Peyer's patch (tissue), 4 donors: ENCODE measurements at regions not wholly inside any gene's neighbourhood (a gene's known extent, or its start where the extent isn't known, plus 50 kb on each side); places are given as distances from the start of the nearest gene placed in this dataset.

Experiments
- DNase-seq, 3 donors: peaks; one replicate each; pipeline ENCODE4 v3.0.0-alpha.2; 2017 to 2019
- H3K27ac ChIP-seq, 4 donors: fragments of 200-600 bp; sonication (generic); one replicate each; pipeline ENCODE4 v1.5.1; 2016 to 2019
- H3K27me3 ChIP-seq, 2 donors: fragments of 200-600 bp; sonication (generic); one replicate each; pipeline ENCODE4 v1.5.1; 2019
- H3K36me3 ChIP-seq, 3 donors: fragments of 200-600 bp; sonication (generic); one replicate each; pipeline ENCODE4 v1.5.1; 2016 to 2019
- H3K4me1 ChIP-seq, 4 donors: fragments of 200-600 bp; sonication (generic); one replicate each; pipeline ENCODE4 v1.5.1; 2016 to 2019
- H3K4me3 ChIP-seq, 4 donors: fragments of 200-600 bp; sonication (generic); 1 replicate in 3 of 4; 2 replicates in 1 of 4; pipeline ENCODE4 v1.5.1; 2016 to 2019; ENCODE audit warnings: mild to moderate bottlenecking in 1 of 4
- H3K9me3 ChIP-seq, 4 donors: fragments of 200-600 bp; sonication (generic); one replicate each; pipeline ENCODE4 v1.5.1; 2016 to 2019; ENCODE audit warnings: mild to moderate bottlenecking in 1 of 4
- POLR2A ChIP-seq, 2 donors: fragments of 450-650 bp; IDR thresholded peaks; one replicate each; pipeline ENCODE4 v1.5.1; 2017; ENCODE audit warnings: antibody characterized with exemption in 2 of 2, mild to moderate bottlenecking in 2 of 2, moderate library complexity in 2 of 2
- TF ChIP-seq, protein P1 (sequence below), 6 experiments: fragments of 450-650 bp in 4 of 6; fragments of 200-600 bp in 2 of 6; sonication (generic) in 1 of 6; IDR thresholded peaks; one replicate each; pipeline ENCODE4 v1.5.1; 2017 to 2019; ENCODE audit warnings: antibody characterized with exemption in 6 of 6, mild to moderate bottlenecking in 3 of 6, moderate library complexity in 1 of 6

DNA sequence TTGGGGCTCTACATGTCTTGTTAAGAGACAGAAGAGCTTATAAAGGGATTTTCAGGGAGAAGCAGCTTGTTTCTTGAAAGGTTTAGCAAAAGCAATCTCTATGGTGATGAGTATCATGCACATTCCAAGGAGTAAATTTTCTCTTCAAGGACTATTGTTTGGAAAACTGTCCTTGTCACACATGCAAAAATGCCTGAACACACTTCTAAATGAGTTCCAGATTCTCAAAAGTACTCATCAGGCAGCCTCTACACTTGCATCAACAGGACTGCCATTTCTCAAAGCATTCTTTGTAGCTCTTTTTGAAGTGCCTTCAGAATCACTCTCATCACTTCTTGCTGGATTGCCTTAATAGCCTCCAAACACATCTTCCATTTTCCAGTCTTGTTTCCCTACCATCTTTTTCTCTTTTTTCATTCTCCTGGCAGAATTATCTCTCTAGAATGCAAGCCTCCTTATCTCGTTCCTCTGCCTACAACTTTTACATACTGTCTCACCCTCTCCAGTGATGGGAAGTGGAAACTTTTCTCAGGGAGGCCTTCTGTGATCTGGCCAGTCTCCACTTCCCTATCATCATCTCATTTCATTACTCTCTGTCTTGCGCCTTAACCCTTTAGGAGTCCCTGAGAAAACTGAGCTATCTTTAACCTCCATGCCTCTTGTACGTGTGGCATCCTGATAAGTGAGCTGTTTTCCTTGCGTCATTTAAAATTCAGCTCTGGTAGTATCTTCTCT lies 631.5 kb upstream of the TLE4 start:
- no peak for DNase-seq
- Histone ChIP-seq H3K36me3 (no peaks in the 10 kb centered on the region), H3K9me3 (no peaks in the 10 kb centered on the region), H3K4me3 (no peak overlapping the region), H3K27ac (no peak overlapping the region), H3K4me1 (no peaks in the 10 kb centered on the region), H3K27me3 (no peaks in the 10 kb centered on the region)
- TF ChIP-seq, protein P1, sequence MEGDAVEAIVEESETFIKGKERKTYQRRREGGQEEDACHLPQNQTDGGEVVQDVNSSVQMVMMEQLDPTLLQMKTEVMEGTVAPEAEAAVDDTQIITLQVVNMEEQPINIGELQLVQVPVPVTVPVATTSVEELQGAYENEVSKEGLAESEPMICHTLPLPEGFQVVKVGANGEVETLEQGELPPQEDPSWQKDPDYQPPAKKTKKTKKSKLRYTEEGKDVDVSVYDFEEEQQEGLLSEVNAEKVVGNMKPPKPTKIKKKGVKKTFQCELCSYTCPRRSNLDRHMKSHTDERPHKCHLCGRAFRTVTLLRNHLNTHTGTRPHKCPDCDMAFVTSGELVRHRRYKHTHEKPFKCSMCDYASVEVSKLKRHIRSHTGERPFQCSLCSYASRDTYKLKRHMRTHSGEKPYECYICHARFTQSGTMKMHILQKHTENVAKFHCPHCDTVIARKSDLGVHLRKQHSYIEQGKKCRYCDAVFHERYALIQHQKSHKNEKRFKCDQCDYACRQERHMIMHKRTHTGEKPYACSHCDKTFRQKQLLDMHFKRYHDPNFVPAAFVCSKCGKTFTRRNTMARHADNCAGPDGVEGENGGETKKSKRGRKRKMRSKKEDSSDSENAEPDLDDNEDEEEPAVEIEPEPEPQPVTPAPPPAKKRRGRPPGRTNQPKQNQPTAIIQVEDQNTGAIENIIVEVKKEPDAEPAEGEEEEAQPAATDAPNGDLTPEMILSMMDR (IDR thresholded peaks at IDR 0.05) = no peak
- TF ChIP-seq POLR2A (IDR thresholded peaks at IDR 0.05) = no peak

DNA sequence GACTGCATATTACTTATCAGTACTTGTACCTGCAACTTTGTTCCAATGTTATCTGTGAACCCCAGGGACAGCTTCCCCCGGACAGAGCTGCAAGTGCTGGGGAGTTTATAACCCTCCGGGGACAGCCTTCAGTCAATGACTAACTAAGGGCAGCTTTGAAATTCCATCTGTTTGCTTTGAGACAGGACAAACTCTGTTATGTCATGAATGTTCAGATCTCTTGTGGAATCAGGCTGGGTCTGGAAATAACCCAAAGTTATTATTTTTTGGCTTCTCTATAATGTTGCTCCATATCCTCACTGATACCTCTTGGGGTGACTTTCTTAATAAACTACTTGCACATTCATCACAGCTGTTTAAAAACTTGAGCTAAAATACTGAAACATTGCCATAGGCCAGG lies 617.5 kb upstream of the TLE4 start:
- Histone ChIP-seq H3K4me1 (no peaks in the 10 kb centered on the region), H3K27me3 (no peaks in the 10 kb centered on the region), H3K27ac (no peak overlapping the region), H3K36me3 (no peaks in the 10 kb centered on the region), H3K9me3 (peaks cover 0 to 3% (median 0%) of the 10 kb centered on the region in 4 donors), H3K4me3 (no peak overlapping the region)
- no peak for DNase-seq
- TF ChIP-seq POLR2A (IDR thresholded peaks at IDR 0.05) = no peak
- TF ChIP-seq, protein P1 (IDR thresholded peaks at IDR 0.05) = no peak

DNA sequence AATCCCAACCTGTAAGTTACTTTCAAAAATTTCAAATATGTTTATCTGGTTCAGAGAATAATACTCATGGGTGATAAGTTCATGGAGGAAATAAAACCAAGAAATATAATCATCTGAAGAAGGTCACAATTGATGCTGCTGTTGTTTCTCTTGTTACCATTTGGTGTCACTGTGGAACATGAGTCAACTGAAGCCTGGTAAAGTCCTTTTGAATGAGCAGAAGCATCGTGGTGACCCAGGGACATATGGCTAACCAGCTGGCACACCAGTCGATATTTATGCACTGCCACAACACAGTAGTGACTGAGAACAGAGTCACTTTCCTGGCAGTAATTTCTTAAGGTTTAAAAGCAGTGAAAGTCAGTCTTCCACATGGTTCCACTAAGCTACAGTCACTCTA lies 612.9 kb upstream of the TLE4 start:
- Histone ChIP-seq H3K4me1 (no peaks in the 10 kb centered on the region), H3K36me3 (no peaks in the 10 kb centered on the region), H3K27ac (no peak overlapping the region), H3K4me3 (no peak overlapping the region), H3K27me3 (no peaks in the 10 kb centered on the region), H3K9me3 (peaks cover 0 to 3% (median 0%) of the 10 kb centered on the region in 4 donors)
- TF ChIP-seq POLR2A (IDR thresholded peaks at IDR 0.05) = no peak
- TF ChIP-seq, protein P1 (IDR thresholded peaks at IDR 0.05) = no peak
- DNase-seq = no peak

DNA sequence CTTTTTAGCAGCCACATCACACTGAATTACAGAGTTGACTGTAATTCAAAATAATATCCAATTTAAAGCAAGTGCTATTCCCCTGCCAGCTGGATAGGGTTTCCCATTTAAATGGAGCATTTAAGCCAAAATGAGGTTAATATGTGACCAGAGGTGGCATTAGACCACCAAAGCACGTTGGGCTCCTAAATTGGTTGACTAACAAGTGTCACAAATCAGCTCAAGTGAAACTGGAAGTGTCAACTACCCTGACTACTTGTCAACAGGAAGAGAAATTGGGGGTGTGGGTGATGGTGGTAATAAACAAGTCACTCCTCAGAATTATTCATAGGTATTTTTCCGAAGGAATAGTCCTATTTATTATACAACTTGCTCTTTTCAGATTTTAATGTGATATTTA lies 609.6 kb upstream of the TLE4 start:
- Histone ChIP-seq H3K4me1 (no peaks in the 10 kb centered on the region), H3K9me3 (peaks cover 0 to 3% (median 0%) of the 10 kb centered on the region in 4 donors), H3K27me3 (no peaks in the 10 kb centered on the region), H3K27ac (no peak overlapping the region), H3K4me3 (no peak overlapping the region), H3K36me3 (no peaks in the 10 kb centered on the region)
- DNase-seq = no peak
- TF ChIP-seq, protein P1 (IDR thresholded peaks at IDR 0.05) = no peak
- no peak for TF ChIP-seq POLR2A (IDR thresholded peaks at IDR 0.05)

DNA sequence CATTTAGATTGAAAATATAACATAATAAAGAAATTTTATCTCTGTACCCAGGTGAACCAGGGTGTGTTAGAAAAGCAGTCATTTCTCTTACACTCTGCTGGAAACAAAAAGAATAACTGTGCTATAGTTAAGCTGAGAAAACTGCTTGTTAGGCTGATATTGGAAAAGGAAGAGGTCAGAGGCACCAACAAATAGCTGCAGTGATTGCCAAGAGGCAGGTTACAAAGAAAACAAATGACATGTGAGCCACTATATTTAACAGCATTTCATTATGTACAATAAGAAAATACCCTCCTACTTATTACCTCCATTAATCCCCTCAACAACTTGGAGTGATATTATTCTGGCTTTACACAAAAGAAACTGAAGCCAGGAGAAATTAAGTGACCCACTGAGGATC lies 607.9 kb upstream of the TLE4 start:
- TF ChIP-seq, protein P1 (IDR thresholded peaks at IDR 0.05) = no peak
- no peak for TF ChIP-seq POLR2A (IDR thresholded peaks at IDR 0.05)
- no peak for DNase-seq
- no peaks in the 10 kb centered on the region for H3K4me1 ChIP-seq
- no peaks in the 10 kb centered on the region for H3K27me3 ChIP-seq
- H3K9me3 ChIP-seq = no peaks in the 10 kb centered on the region
- no peak overlapping the region for H3K27ac ChIP-seq
- no peak overlapping the region for H3K4me3 ChIP-seq
- H3K36me3 ChIP-seq = no peaks in the 10 kb centered on the region
